22Rv1 (cell line): ENCODE measurements at regions not wholly inside any gene's neighbourhood (a gene's known extent, or its start where the extent isn't known, plus 50 kb on each side); places are given as distances from the start of the nearest gene placed in this dataset.

Experiments used
- CTCF ChIP-seq: fragments of 450-650 bp; IDR thresholded peaks from 2 replicates; pipeline ENCODE4 v1.5.1; 2017; ENCODE audit warnings: mild to moderate bottlenecking
- ZFX ChIP-seq: fragments of 450-650 bp; IDR thresholded peaks from 2 replicates; pipeline ENCODE4 v1.6.1; 2017; ENCODE audit warnings: antibody characterized with exemption, borderline replicate concordance

GRCh38 chr2:52828112-52828511 is 939.5 kb upstream of the CHAC2 start:
- TF ChIP-seq CTCF (no peak), ZFX (no peak)
